GM12878 (cell line): ENCODE measurements at regions not wholly inside any gene's neighbourhood (a gene's known extent, or its start where the extent isn't known, plus 50 kb on each side); places are given as distances from the start of the nearest gene placed in this dataset.

Source experiments
- ATAC-seq: fragments of 200-7000 bp; cut with Tn5 transposase; 3 replicates; pipeline ENCODE4 v1.9.1; 2020; ENCODE audit warnings: mild to moderate bottlenecking, moderate library complexity
- BruUV-seq: library from RNA; stranded (reverse); fragments of 400-500 nt; replicated peaks from 2 replicates; lab custom pipeline; 2021; lab: Mats Ljungman, UMichigan
- CTCF ChIA-PET: fragments of 300-600 bp; sonication (Branson Sonifier 250); formaldehyde crosslinking; extraction: SDS; loops from one replicate; lab custom pipeline; 2021; ENCODE audit warnings: inconsistent platforms; lab: Yijun Ruan, JAX
- POLR2A ChIA-PET: fragments of 350-600 bp; formaldehyde crosslinking; extraction: SDS; loops from one replicate; lab custom pipeline; 2021; ENCODE audit warnings: inconsistent platforms; lab: Charles Lee
- RAD21 ChIA-PET: fragments of 300-600 bp; sonication (Branson Sonifier 250); formaldehyde crosslinking; loops from one replicate; lab custom pipeline; 2023; ENCODE audit warnings: antibody characterized with exemption; ENCODE audit not compliant: unreplicated experiment; lab: Charles Lee
- SMC1A ChIA-PET: fragments of 300-600 bp; sonication (Branson Sonifier 250); formaldehyde crosslinking; loops from one replicate; lab custom pipeline; 2023; ENCODE audit not compliant: unreplicated experiment, uncharacterized antibody; lab: Charles Lee
- DNase-seq: peaks from one replicate; pipeline ENCODE4 v3.0.0-alpha.2; 2011; ENCODE audit warnings: low read depth, low spot score
- FAIRE-seq: peaks from 3 replicates; lab custom pipeline; 2011; peaks lifted over from hg19 to GRCh38; lab: Jason Lieb, UNC
- H2AFZ ChIP-seq: 2 replicates; pipeline ENCODE4 v1.6.0; 2011; ENCODE audit warnings: low read depth, low read length, control low read depth; ENCODE audit not compliant: control insufficient read depth
- H3K27ac ChIP-seq: 2 replicates; pipeline ENCODE4 v1.5.1; 2011; ENCODE audit warnings: control low read depth; ENCODE audit not compliant: control insufficient read depth, insufficient read depth
- H3K27me3 ChIP-seq, 2 experiments: replicated peaks in 1 of 2; 2 replicates each; pipeline versions ENCODE4 v1.6.0 to v1.6.1; 2011; ENCODE audit warnings: low read length in 1 of 2; ENCODE audit not compliant: control insufficient read depth in 2 of 2, insufficient read depth in 2 of 2
- H3K36me3 ChIP-seq, 2 experiments: 2 replicates each; pipeline ENCODE4 v1.5.1; 2011; ENCODE audit warnings: low read length in 1 of 2; ENCODE audit not compliant: control insufficient read depth in 2 of 2, insufficient read depth in 2 of 2
- H3K4me1 ChIP-seq: 2 replicates; pipeline ENCODE4 v1.6.1; 2011; ENCODE audit warnings: mild to moderate bottlenecking, low read length, moderate library complexity, mixed read lengths; ENCODE audit not compliant: control insufficient read depth, insufficient read depth
- H3K4me2 ChIP-seq: 2 replicates; pipeline ENCODE4 v1.6.0; 2011; ENCODE audit warnings: control low read depth; ENCODE audit not compliant: control insufficient read depth, insufficient read depth
- H3K4me3 ChIP-seq: fragments of 200-600 bp; sonication (generic); 2 replicates; pipeline ENCODE4 v1.5.1; 2016
- H3K79me2 ChIP-seq: 2 replicates; pipeline ENCODE4 v1.6.0; 2011; ENCODE audit warnings: low read length; ENCODE audit not compliant: control insufficient read depth, insufficient read depth
- H3K9ac ChIP-seq: 2 replicates; pipeline ENCODE4 v1.8.0; 2011; ENCODE audit warnings: low read length, control low read depth, mixed read lengths; ENCODE audit not compliant: control insufficient read depth, insufficient read depth
- H3K9me3 ChIP-seq: replicated peaks from 3 replicates; pipeline ENCODE4 v1.5.1; 2011; ENCODE audit warnings: mild to moderate bottlenecking, low read length; ENCODE audit not compliant: control insufficient read depth, insufficient read depth
- H4K20me1 ChIP-seq: 2 replicates; pipeline ENCODE4 v1.6.0; 2011; ENCODE audit not compliant: control insufficient read depth, insufficient read depth
- CBX3 ChIP-seq: fragments of 200-600 bp; sonication (generic); IDR thresholded peaks from 2 replicates; pipeline ENCODE4 v1.6.1; 2016; ENCODE audit warnings: low read depth, borderline replicate concordance
- CHD2 ChIP-seq: IDR thresholded peaks from 2 replicates; pipeline ENCODE4 v1.6.1; 2011; ENCODE audit warnings: low read depth, low read length, improper control_type of control experiment, borderline replicate concordance
- CREB1 ChIP-seq: IDR thresholded peaks from 2 replicates; pipeline ENCODE4 v1.6.1; 2012; ENCODE audit warnings: low read depth, mild to moderate bottlenecking, inconsistent platforms
- FOXK2 ChIP-seq: fragments of 450-650 bp; IDR thresholded peaks from 2 replicates; pipeline ENCODE4 v1.6.1; 2017; ENCODE audit warnings: mild to moderate bottlenecking, moderate library complexity
- GATAD2B ChIP-seq: fragments of 450-650 bp; conservative IDR thresholded peaks from 2 replicates; pipeline ENCODE4 v1.6.1; 2017; ENCODE audit warnings: low read depth, mild to moderate bottlenecking, moderate library complexity
- KLF5 ChIP-seq: fragments of 450-650 bp; IDR thresholded peaks from 2 replicates; pipeline ENCODE4 v1.6.1; 2014; ENCODE audit warnings: mild to moderate bottlenecking; ENCODE audit not compliant: partially characterized antibody
- MTA3 ChIP-seq: IDR thresholded peaks from 2 replicates; pipeline ENCODE4 v1.6.1; 2012; ENCODE audit warnings: low read length, inconsistent platforms, borderline replicate concordance
- MYC ChIP-seq: IDR thresholded peaks from 2 replicates; pipeline ENCODE4 v1.6.1; 2011; ENCODE audit warnings: mild to moderate bottlenecking, low read length, moderate library complexity, inconsistent platforms; ENCODE audit not compliant: insufficient read depth, insufficient replicate concordance, insufficient read length, severe bottlenecking
- NBN ChIP-seq: fragments of 450-650 bp; IDR thresholded peaks from 2 replicates; pipeline ENCODE4 v1.6.1; 2016
- RFX5 ChIP-seq: IDR thresholded peaks from 2 replicates; pipeline ENCODE4 v1.6.1; 2011; ENCODE audit warnings: low read depth, low read length, improper control_type of control experiment
- TBL1XR1 ChIP-seq: IDR thresholded peaks from 2 replicates; pipeline ENCODE4 v1.6.1; 2012; ENCODE audit warnings: low read depth, low read length, improper control_type of control experiment
- TCF12 ChIP-seq: IDR thresholded peaks from 2 replicates; pipeline ENCODE4 v1.6.1; 2011; ENCODE audit warnings: low read depth, mild to moderate bottlenecking, low read length
- WGBS: methylation state at CpG from one replicate; pipeline ENCODE4 v1.1.6; 2016; ENCODE audit warnings: low lambda C conversion rate; ENCODE audit not compliant: insufficient replicate concordance, insufficient coverage; ENCODE audit errors: missing lambda C conversion rate; 5-methylcytosine and 5-hydroxymethylcytosine counted together
- in situ Hi-C: fragments of 300-500 bp; cut with MboI; formaldehyde crosslinking; loops from 9 replicates; pipeline ENCODE4 v1.14.3; 2018; ENCODE audit warnings: mixed read lengths
- intact Hi-C: fragments of 100-400 bp; cut with micrococcal nuclease; formaldehyde crosslinking; loops from one replicate; pipeline ENCODE4 v1.14.2; 2022; ENCODE audit not compliant: unreplicated experiment
- TF ChIP-seq, protein P1 (sequence below): IDR thresholded peaks from 2 replicates; pipeline ENCODE4 v1.6.1; 2011; ENCODE audit warnings: low read depth, mild to moderate bottlenecking, low read length, moderate library complexity, borderline replicate concordance; ENCODE audit errors: extremely low read depth
- TF ChIP-seq, protein P2 (sequence below): IDR thresholded peaks from 2 replicates; pipeline ENCODE4 v1.6.1; 2011; ENCODE audit warnings: borderline replicate concordance, low read depth, mild to moderate bottlenecking, moderate library complexity, mixed read lengths, low read length; ENCODE audit not compliant: insufficient read depth; ENCODE audit errors: extremely low read length
- TF ChIP-seq, protein P3 (sequence below): fragments of 450-650 bp; formaldehyde crosslinking; IDR thresholded peaks from 2 replicates; pipeline ENCODE4 v1.5.0; 2022; ENCODE audit warnings: mild to moderate bottlenecking, missing genetic modification characterization

DNA sequence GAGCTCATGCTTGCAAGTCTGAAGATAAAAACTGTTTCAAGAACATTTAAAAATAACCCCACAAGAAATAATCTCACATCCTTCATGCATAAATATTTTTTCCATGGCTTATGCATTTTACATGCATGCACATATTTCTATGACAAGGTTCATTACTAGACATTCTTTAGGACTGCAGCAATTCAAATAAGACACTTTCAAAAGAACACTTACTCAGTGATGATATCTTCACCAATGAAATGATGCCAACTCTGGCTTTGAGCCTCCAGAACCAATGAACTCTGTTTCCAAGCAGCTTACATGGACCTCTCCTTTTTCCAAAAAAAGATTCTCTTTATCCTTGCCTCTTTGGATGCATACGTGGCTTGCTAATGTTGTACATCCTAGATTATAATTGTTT is 279.9 kb downstream of the ADAM29 start:
- Histone ChIP-seq H3K9me3 (no peaks in the 10 kb centered on the region), H4K20me1 (no peaks in the 10 kb centered on the region), H3K4me1 (no peaks in the 10 kb centered on the region), H3K27me3 (no peaks in the 10 kb centered on the region), H3K36me3 (no peaks in the 10 kb centered on the region)
- RAD21 ChIA-PET: interaction anchor here (0.7 kb wide), 1 partner anchor 194 kb away, joined by 4 read pairs; no protein-coding TSS in a partner anchor
- no peak for TF ChIP-seq GATAD2B
- TF ChIP-seq, all 136 proteins: peak for 0
- no peak overlapping the region for H3K9ac ChIP-seq
- FAIRE-seq (no peak), ATAC-seq (no peak), DNase-seq (no peak)
- CTCF ChIA-PET: interaction anchor here (1.0 kb wide), 1 partner anchor 42 kb away, joined by 3 read pairs; no protein-coding TSS in a partner anchor
- intact Hi-C loops (no loop called here), in situ Hi-C loops (no loop called here)
- POLR2A ChIA-PET: no interaction called here
- no peak overlapping the region for H3K4me2 ChIP-seq
- no peak overlapping the region for H3K27ac ChIP-seq
- no peak overlapping the region for H2AFZ ChIP-seq
- no peaks in the 10 kb centered on the region for H3K79me2 ChIP-seq
- 0% methylated on average over 1 of the region's 1 CpG for whole genome bisulfite sequencing
- H3K4me3 ChIP-seq: no peak overlapping the region
- BruUV-seq: no TSS peak
- SMC1A ChIA-PET: no interaction called here

DNA sequence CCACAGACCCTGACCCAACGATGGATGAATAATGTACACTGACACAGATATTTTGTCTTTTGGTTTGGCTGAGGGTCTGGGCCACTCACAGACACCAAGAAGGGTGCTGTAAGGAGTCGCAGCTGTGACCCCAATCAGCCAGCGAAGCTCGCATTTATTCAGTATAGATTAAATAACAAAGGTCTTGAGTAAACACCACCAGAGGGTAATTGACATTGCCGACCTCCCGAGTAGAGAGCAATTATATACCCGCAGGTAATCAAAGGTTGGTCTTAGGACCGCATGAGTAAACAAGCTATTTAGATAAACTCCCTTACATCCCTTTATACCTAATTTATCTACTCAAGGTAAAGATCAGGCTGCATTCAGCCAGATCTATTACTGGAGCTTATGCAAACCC is 297.1 kb downstream of the ADAM29 start:
- no TSS peak for BruUV-seq
- H2AFZ ChIP-seq: no peak overlapping the region
- H3K4me2 ChIP-seq: no peak overlapping the region
- SMC1A ChIA-PET: no interaction called here
- no peaks in the 10 kb centered on the region for H3K79me2 ChIP-seq
- POLR2A ChIA-PET: no interaction called here
- no peak overlapping the region for H3K4me3 ChIP-seq
- no peak overlapping the region for H3K27ac ChIP-seq
- intact Hi-C loops (no loop called here), in situ Hi-C loops (no loop called here)
- no peaks in the 10 kb centered on the region for H3K27me3 ChIP-seq
- no peak for DNase-seq
- CTCF ChIA-PET: no interaction called here
- RAD21 ChIA-PET: no interaction called here
- H3K36me3 ChIP-seq: no peaks in the 10 kb centered on the region
- no peaks in the 10 kb centered on the region for H4K20me1 ChIP-seq
- WGBS: 72% methylated on average over 8 of the region's 8 CpGs
- ATAC-seq: no peak
- no peak overlapping the region for H3K9ac ChIP-seq
- FAIRE-seq: no peak
- no peaks in the 10 kb centered on the region for H3K9me3 ChIP-seq
- no peaks in the 10 kb centered on the region for H3K4me1 ChIP-seq
- no peak for TF ChIP-seq FOXK2
- TF ChIP-seq TBL1XR1: no peak
- TF ChIP-seq RFX5: no peak
- TF ChIP-seq TCF12: no peak
- no peak for TF ChIP-seq CBX3
- TF ChIP-seq KLF5: no peak
- TF ChIP-seq CREB1: no peak
- no peak for TF ChIP-seq MTA3
- TF ChIP-seq, protein P1, sequence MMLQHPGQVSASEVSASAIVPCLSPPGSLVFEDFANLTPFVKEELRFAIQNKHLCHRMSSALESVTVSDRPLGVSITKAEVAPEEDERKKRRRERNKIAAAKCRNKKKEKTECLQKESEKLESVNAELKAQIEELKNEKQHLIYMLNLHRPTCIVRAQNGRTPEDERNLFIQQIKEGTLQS: no peak
- TF ChIP-seq CHD2: no peak
- TF ChIP-seq, protein P2, sequence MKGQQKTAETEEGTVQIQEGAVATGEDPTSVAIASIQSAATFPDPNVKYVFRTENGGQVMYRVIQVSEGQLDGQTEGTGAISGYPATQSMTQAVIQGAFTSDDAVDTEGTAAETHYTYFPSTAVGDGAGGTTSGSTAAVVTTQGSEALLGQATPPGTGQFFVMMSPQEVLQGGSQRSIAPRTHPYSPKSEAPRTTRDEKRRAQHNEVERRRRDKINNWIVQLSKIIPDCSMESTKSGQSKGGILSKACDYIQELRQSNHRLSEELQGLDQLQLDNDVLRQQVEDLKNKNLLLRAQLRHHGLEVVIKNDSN: no peak
- no peak for TF ChIP-seq MYC
- TF ChIP-seq, protein P3, sequence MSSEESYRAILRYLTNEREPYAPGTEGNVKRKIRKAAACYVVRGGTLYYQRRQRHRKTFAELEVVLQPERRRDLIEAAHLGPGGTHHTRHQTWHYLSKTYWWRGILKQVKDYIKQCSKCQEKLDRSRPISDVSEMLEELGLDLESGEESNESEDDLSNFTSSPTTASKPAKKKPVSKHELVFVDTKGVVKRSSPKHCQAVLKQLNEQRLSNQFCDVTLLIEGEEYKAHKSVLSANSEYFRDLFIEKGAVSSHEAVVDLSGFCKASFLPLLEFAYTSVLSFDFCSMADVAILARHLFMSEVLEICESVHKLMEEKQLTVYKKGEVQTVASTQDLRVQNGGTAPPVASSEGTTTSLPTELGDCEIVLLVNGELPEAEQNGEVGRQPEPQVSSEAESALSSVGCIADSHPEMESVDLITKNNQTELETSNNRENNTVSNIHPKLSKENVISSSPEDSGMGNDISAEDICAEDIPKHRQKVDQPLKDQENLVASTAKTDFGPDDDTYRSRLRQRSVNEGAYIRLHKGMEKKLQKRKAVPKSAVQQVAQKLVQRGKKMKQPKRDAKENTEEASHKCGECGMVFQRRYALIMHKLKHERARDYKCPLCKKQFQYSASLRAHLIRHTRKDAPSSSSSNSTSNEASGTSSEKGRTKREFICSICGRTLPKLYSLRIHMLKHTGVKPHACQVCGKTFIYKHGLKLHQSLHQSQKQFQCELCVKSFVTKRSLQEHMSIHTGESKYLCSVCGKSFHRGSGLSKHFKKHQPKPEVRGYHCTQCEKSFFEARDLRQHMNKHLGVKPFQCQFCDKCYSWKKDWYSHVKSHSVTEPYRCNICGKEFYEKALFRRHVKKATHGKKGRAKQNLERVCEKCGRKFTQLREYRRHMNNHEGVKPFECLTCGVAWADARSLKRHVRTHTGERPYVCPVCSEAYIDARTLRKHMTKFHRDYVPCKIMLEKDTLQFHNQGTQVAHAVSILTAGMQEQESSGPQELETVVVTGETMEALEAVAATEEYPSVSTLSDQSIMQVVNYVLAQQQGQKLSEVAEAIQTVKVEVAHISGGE (CRISPR knock-in tag): no peak
- no peak for TF ChIP-seq NBN
